ENCODE measurements at regions not wholly inside any gene's neighbourhood (a gene's known extent, or its start where the extent isn't known, plus 50 kb on each side); places are given as distances from the start of the nearest gene placed in this dataset.

GRCh38 chr16:62814891-62815290, 778.7 kb upstream of the CDH8 start:
- TF ChIP-seq CTCF (IDR thresholded peaks at IDR 0.05) (no peak), POLR2A (IDR thresholded peaks at IDR 0.05) (no peak)

Measured in uterus (tissue), 2 donors.